ENCODE measurements at regions not wholly inside any gene's neighbourhood (a gene's known extent, or its start where the extent isn't known, plus 50 kb on each side); places are given as distances from the start of the nearest gene placed in this dataset.

- DNase-seq = peak; percentile 30
These were observed 130.2 kb upstream of the DLX2 start for GRCh38 chr2:172232708-172233396.

- DNase-seq = peak; percentile 33
These were observed 131.5 kb upstream of the DLX2 start for GRCh38 chr2:172233987-172234715.

- DNase-seq = peak; percentile 99
These were observed 132.3 kb upstream of the DLX2 start for GRCh38 chr2:172234716-172235691.

GRCh38 chr2:172239944-172240590 lies 137.4 kb upstream of the DLX2 start:
- DNase-seq = no peak

GRCh38 chr2:172241222-172241621 lies 138.5 kb upstream of the DLX2 start:
- no peak for DNase-seq

- no peak for DNase-seq
These were observed 139.8 kb upstream of the DLX2 start for GRCh38 chr2:172242471-172242870.

GRCh38 chr2:172242961-172243360 lies 140.3 kb upstream of the DLX2 start:
- DNase-seq = no peak

GRCh38 chr2:172244419-172245130 lies 141.9 kb upstream of the DLX2 start:
- no peak for DNase-seq

- peak; percentile 91 for DNase-seq
These were observed 143.9 kb upstream of the DLX2 start for GRCh38 chr2:172246649-172247048.

GRCh38 chr2:172247203-172247602 lies 144.5 kb upstream of the DLX2 start:
- peak; percentile 89 for DNase-seq

- peak; percentile 39 for DNase-seq
These were observed 145.7 kb upstream of the DLX2 start for GRCh38 chr2:172248381-172248780.

GRCh38 chr2:172248785-172249187 lies 146.1 kb upstream of the DLX2 start:
- no peak for DNase-seq

- DNase-seq = no peak
These were observed 146.6 kb upstream of the DLX2 start for GRCh38 chr2:172249334-172249733.

GRCh38 chr2:172249986-172250385 lies 147.3 kb upstream of the DLX2 start:
- DNase-seq = no peak

- DNase-seq = no peak
These were observed 148.5 kb upstream of the DLX2 start for GRCh38 chr2:172251231-172251630.

- no peak for DNase-seq
These were observed 149.5 kb upstream of the DLX2 start for GRCh38 chr2:172252154-172252553.

- peak; percentile 9 for DNase-seq
These were observed 150.7 kb upstream of the DLX2 start for GRCh38 chr2:172253190-172254052.

- DNase-seq = no peak
These were observed 154.2 kb upstream of the DLX2 start for GRCh38 chr2:172256886-172257285.

- no peak for DNase-seq
These were observed 157.1 kb upstream of the DLX2 start for GRCh38 chr2:172259827-172260226.

GRCh38 chr2:172260336-172260735 lies 157.6 kb upstream of the DLX2 start:
- DNase-seq = no peak

- no peak for DNase-seq
These were observed 158.6 kb upstream of the DLX2 start for GRCh38 chr2:172261292-172261691.
